Heart left ventricle (tissue), 16 donors: ENCODE measurements at regions not wholly inside any gene's neighbourhood (a gene's known extent, or its start where the extent isn't known, plus 50 kb on each side); places are given as distances from the start of the nearest gene placed in this dataset.

Source experiments
- ATAC-seq, 4 donors: fragments of 200-7000 bp; cut with Tn5 transposase; one replicate each; pipeline ENCODE4 v1.9.1; 2020 to 2022; ENCODE audit warnings: moderate library complexity in 4 of 4, mild to moderate bottlenecking in 3 of 4, moderate number of reproducible peaks in 1 of 4
- DNase-seq, 5 donors: peaks; one replicate each; pipeline ENCODE4 v3.0.0-alpha.2; 2020
- H3K27ac ChIP-seq, 12 donors: fragments of 200-600 bp; sonication (generic) in 4 of 12; one replicate each; pipeline versions ENCODE4 v1.5.0 to v1.8.0; 2016 to 2022; ENCODE audit warnings: mild to moderate bottlenecking in 2 of 12
- H3K27me3 ChIP-seq, 9 donors: fragments of 200-600 bp; sonication (generic) in 2 of 9; one replicate each; pipeline versions ENCODE4 v1.5.1 to v1.8.0; 2016 to 2022; ENCODE audit warnings: mild to moderate bottlenecking in 3 of 9
- H3K36me3 ChIP-seq, 9 donors: fragments of 200-600 bp; sonication (generic) in 2 of 9; one replicate each; pipeline versions ENCODE4 v1.5.0 to v1.8.0; 2018 to 2022; ENCODE audit warnings: mild to moderate bottlenecking in 2 of 9
- H3K4me1 ChIP-seq, 12 donors: fragments of 200-600 bp; sonication (generic) in 4 of 12; one replicate each; pipeline versions ENCODE4 v1.5.0 to v1.8.0; 2016 to 2022; ENCODE audit warnings: mild to moderate bottlenecking in 3 of 12
- H3K4me3 ChIP-seq, 12 donors: fragments of 200-600 bp; sonication (generic) in 4 of 12; one replicate each; pipeline versions ENCODE4 v1.5.0 to v1.8.0; 2017 to 2022; ENCODE audit warnings: mild to moderate bottlenecking in 9 of 12, moderate library complexity in 4 of 12
- H3K9me3 ChIP-seq, 12 donors: fragments of 200-600 bp; sonication (generic) in 4 of 12; one replicate each; pipeline versions ENCODE4 v1.5.0 to v1.8.0; 2016 to 2022; ENCODE audit warnings: mild to moderate bottlenecking in 1 of 12
- POLR2A ChIP-seq, 2 donors: fragments of 450-650 bp; IDR thresholded peaks; one replicate each; pipeline ENCODE4 v1.6.1; 2017; ENCODE audit warnings: antibody characterized with exemption in 2 of 2, mild to moderate bottlenecking in 2 of 2, moderate library complexity in 2 of 2
- WGBS, 4 donors: extraction: QIAGEN DNeasy Blood & Tissue Kit in 2 of 4; methylation state at CpG; one replicate each; pipeline versions ENCODE4 v1.1.5 to v1.1.7; 2013 to 2018; 5-methylcytosine and 5-hydroxymethylcytosine counted together
- intact Hi-C, 10 donors: fragments of 100-400 bp; cut with DNase I; formaldehyde crosslinking; loops; one replicate each; pipeline versions ENCODE4 v1.11.1 to v1.14.2; 2022
- TF ChIP-seq, protein P1 (sequence below), 12 donors: fragments of 200-600 bp; sonication (generic) in 4 of 12; IDR thresholded peaks; one replicate each; pipeline versions ENCODE4 v1.5.0 to v1.8.0; 2018 to 2022; ENCODE audit warnings: antibody characterized with exemption in 12 of 12, mild to moderate bottlenecking in 5 of 12
- donor health status: ischemic (EF 13 %, LVEDD 7.1; RV severe dilation, severe dysfunction).
- donor health status: healthy with polysubstance abuse.
- donor health status: DM: no; HTN: yes; CAD: no.
- donor health status: DM: no; HTN: no; CAD: no.
- donor health status: ischemic (EF 25% LVEDD 6.9; RV normal size, moderate dysfunction).
- donor health status: ischemic (EF 25% LVEDD 5.7; RV mildly dilated, moderate dysfunction).
- donor health status: healthy.
- donor health status: DM: yes; HTN: yes; CAD: no.
- donor health status: ischemic (EF 35%, LVEDD 5.7; RV mildly dilated, moderate dysfunction).
- donor health status: nonischemic (EF 11% LVEDD 7.7; RV severe dilation, severe dysfunction).
- donor health status: DM: yes; HTN: yes; CAD: no.
- donor health status: PGD.
- donor health status: ischemic (EF 29% LVEDD 5.4; RV normal size, mild dysfunction).
- donor health status: nonischemic (EF 23%, LVEDD 6.1; RV moderate dilation, normal function).

- Histone ChIP-seq H3K4me3 (no peak overlapping the region), H3K4me1 (no peaks in the 10 kb centered on the region), H3K9me3 (no peaks in the 10 kb centered on the region), H3K27ac (no peak overlapping the region), H3K27me3 (peaks cover 0 to 35% (median 0%) of the 10 kb centered on the region in 9 donors), H3K36me3 (no peaks in the 10 kb centered on the region)
- ATAC-seq: no peak
- WGBS, 4 donors: 64 to 76% (median 71%) methylated on average over 5 of the region's 5 CpGs
- intact Hi-C loops: no loop called here
- DNase-seq: no peak
- no peak for TF ChIP-seq POLR2A (IDR thresholded peaks at IDR 0.05)
- TF ChIP-seq, protein P1, sequence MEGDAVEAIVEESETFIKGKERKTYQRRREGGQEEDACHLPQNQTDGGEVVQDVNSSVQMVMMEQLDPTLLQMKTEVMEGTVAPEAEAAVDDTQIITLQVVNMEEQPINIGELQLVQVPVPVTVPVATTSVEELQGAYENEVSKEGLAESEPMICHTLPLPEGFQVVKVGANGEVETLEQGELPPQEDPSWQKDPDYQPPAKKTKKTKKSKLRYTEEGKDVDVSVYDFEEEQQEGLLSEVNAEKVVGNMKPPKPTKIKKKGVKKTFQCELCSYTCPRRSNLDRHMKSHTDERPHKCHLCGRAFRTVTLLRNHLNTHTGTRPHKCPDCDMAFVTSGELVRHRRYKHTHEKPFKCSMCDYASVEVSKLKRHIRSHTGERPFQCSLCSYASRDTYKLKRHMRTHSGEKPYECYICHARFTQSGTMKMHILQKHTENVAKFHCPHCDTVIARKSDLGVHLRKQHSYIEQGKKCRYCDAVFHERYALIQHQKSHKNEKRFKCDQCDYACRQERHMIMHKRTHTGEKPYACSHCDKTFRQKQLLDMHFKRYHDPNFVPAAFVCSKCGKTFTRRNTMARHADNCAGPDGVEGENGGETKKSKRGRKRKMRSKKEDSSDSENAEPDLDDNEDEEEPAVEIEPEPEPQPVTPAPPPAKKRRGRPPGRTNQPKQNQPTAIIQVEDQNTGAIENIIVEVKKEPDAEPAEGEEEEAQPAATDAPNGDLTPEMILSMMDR (IDR thresholded peaks at IDR 0.05): no peak
Observed at GRCh38 chr10:131400513-131400912, 89.0 kb upstream of the TCERG1L start.

- intact Hi-C loops: no loop called here
- DNase-seq: no peak
- Histone ChIP-seq H3K27me3 (peaks cover 0 to 31% (median 0%) of the 10 kb centered on the region in 9 donors), H3K4me1 (no peaks in the 10 kb centered on the region), H3K4me3 (no peak overlapping the region), H3K27ac (no peak overlapping the region), H3K36me3 (no peaks in the 10 kb centered on the region), H3K9me3 (no peaks in the 10 kb centered on the region)
- 72 to 80% (median 77%) methylated on average over 23 to 36 of the region's 36 CpGs for WGBS, 4 donors
- no peak for TF ChIP-seq POLR2A (IDR thresholded peaks at IDR 0.05)
- TF ChIP-seq, protein P1 (IDR thresholded peaks at IDR 0.05): no peak
- peak in 1 of 4 donors; percentile 27 for ATAC-seq
Observed at GRCh38 chr10:131402771-131403650, 91.5 kb upstream of the TCERG1L start.

DNA sequence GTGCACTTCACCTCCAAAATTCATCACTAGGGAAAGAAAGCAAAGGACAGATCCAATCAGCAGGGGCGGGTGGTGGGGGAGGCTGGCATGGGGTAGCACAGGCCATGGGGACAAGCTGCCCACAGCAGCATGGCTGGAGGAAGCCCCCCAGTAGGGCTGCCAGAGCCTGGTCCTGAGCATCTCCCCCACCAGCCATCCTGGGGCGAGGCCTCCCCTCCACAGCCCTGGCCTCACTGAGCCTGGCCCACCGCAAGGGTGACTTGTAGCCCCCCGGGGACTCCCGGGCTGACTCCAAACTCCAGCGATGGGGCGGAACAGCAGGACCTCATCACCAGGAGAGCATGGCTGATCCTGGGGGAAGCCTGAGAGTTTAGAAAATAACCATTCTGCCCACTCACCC lies 92.4 kb upstream of the TCERG1L start:
- TF ChIP-seq POLR2A (IDR thresholded peaks at IDR 0.05): no peak
- TF ChIP-seq, protein P1 (IDR thresholded peaks at IDR 0.05): no peak
- WGBS, 4 donors: 68 to 88% (median 74%) methylated on average over 1 to 7 of the region's 7 CpGs
- Histone ChIP-seq H3K36me3 (no peaks in the 10 kb centered on the region), H3K9me3 (no peaks in the 10 kb centered on the region), H3K27ac (no peak overlapping the region), H3K27me3 (peaks cover 0 to 26% (median 0%) of the 10 kb centered on the region in 9 donors), H3K4me3 (no peak overlapping the region), H3K4me1 (no peaks in the 10 kb centered on the region)
- intact Hi-C loops: no loop called here
- no peak for ATAC-seq
- DNase-seq: no peak

DNA sequence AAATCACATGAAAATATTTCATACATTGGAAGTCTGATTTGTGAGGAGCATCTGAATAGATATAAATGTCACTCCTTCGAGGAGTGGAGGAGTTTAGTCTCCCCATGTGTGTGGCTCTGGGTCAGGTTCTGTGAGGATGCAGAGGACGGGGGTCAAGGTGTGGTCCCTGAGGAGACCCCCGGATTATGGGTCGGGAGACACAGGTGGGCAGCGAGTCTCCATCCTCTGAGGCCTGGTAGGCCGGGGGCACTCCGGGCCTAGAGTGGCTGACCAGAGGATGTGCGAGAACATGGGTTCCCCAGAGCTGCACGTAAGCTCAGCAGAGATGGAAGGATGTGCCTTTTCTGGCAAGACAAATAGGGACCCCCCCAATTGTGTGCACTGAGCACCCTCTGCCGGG lies 93.4 kb upstream of the TCERG1L start:
- H3K27me3 ChIP-seq: peaks cover 0 to 23% (median 0%) of the 10 kb centered on the region in 9 donors
- no peaks in the 10 kb centered on the region for H3K4me1 ChIP-seq
- no peak overlapping the region for H3K4me3 ChIP-seq
- intact Hi-C loops: no loop called here
- H3K9me3 ChIP-seq: no peaks in the 10 kb centered on the region
- 83 to 89% (median 85%) methylated on average over 5 to 10 of the region's 10 CpGs for WGBS, 4 donors
- no peaks in the 10 kb centered on the region for H3K36me3 ChIP-seq
- H3K27ac ChIP-seq: no peak overlapping the region
- TF ChIP-seq POLR2A (IDR thresholded peaks at IDR 0.05): no peak
- TF ChIP-seq, protein P1 (IDR thresholded peaks at IDR 0.05): no peak
- ATAC-seq (no peak), DNase-seq (no peak)
